Stimulated activated CD4-positive, alpha-beta T cell treated with anti-CD3 and anti-CD28 coated beads, Interleukin-2, amount 100 ng/mL, for 4 hours (primary cell): ENCODE measurements at regions not wholly inside any gene's neighbourhood (a gene's known extent, or its start where the extent isn't known, plus 50 kb on each side); places are given as distances from the start of the nearest gene placed in this dataset.

Source experiments
- DNase-seq: peaks from one replicate; pipeline ENCODE4 v3.0.0-alpha.2; 2020; ENCODE audit warnings: low read depth

GRCh38 chr5:167557359-167557758 lies 734.1 kb upstream of the WWC1 start:
- no peak for DNase-seq

- DNase-seq, result no peak
Observed at GRCh38 chr5:167561796-167562195, 729.6 kb upstream of the WWC1 start.

DNA sequence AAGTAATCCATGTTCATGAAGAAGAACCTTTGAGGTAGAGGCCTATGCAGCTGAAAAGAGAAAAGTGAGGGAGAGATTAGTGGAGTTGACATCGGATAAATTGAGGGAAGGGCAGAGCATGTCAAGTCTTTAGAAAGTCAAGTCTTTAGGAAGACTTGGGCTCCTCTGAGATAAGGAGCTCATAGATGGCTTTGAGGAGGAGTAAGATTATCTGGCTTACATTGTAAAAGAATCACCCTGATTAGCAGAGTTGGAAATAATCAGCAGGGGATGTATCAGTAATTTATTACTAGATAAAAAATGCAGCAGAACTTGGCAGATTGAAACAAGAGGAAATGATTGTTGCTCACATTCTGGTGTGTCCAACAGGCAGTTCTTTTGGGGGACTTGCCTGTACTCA lies 727.2 kb upstream of the WWC1 start:
- no peak for DNase-seq

DNA sequence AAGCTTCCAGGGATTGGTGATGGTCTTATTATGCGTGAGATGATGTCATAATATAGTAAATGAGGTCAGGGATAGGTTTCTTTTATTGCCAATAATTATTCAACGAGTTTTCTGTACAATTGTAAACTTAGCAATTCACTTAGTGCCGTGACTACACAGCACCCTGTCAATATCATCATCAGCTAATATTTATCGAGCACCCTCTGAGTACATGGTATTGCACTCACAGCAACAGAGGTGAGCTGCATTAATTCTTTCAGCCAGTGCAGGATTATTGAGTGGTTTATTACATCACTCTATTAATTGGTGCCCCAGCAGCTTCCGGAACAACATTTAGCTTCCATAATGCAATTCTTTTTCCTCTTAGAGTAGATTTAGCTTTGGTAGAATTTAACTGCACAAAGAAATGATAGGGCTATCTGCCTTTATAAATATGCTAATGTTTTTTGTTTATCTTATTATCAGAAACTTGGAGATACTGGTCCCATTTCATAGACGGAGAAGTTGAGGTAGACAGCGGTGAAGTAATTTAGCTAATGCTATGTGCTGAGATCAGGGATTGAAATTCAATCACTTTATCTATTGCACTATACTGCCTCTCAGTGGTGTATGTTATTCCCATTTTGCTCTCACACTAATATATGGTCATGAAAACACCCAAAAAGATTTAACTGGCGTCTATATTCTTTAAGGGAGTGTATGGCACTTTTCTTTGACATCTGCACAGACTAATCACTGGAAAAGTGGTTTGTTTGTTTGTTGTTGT lies 726.1 kb upstream of the WWC1 start:
- DNase-seq, result no peak

- DNase-seq, result no peak
Observed at GRCh38 chr5:167570431-167570830, 721.0 kb upstream of the WWC1 start.

DNA sequence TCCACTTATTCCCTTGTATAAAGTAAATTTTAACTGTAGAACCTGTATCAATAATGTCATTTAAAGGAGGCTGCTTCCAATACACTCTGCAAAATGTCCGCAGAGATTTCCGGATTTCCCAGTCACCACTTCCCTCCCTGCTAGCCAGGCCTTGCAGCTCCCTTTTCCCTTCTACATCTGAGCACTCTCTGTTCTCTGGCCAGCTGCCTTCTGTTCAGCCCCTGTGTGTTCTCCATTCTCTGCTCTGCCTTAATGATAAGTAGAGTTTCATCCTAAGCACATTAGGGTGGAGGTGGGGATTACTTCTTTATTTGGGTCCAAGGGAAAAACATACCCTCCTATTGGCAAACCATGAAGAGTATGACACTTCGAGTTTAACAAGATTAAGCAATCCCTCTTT lies 719.6 kb upstream of the WWC1 start:
- DNase-seq, result no peak

- no peak for DNase-seq
Observed at GRCh38 chr5:167573370-167574127, 717.9 kb upstream of the WWC1 start.

DNA sequence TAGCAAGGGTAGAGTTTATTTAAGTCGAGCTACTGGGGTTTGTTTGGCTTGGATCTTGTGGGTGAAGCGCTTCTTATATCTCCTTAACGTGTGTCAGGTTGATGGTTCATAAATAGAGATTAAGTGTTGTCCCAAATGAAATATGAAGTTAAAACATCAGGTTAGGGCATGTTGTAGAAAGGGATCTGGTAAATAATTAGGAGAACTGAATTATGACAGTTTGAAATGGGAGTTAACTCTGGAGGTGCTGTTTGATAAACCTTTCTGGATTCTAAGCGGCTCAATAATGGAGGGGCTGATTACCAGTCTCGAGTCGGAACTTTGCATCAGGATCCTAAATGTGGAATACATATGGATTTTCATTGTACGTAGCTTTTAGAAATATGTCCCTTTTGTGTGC lies 717.0 kb upstream of the WWC1 start:
- DNase-seq, result no peak

- no peak for DNase-seq
Observed at GRCh38 chr5:167575330-167575729, 716.1 kb upstream of the WWC1 start.

GRCh38 chr5:167576126-167576525 lies 715.3 kb upstream of the WWC1 start:
- DNase-seq, result no peak

DNA sequence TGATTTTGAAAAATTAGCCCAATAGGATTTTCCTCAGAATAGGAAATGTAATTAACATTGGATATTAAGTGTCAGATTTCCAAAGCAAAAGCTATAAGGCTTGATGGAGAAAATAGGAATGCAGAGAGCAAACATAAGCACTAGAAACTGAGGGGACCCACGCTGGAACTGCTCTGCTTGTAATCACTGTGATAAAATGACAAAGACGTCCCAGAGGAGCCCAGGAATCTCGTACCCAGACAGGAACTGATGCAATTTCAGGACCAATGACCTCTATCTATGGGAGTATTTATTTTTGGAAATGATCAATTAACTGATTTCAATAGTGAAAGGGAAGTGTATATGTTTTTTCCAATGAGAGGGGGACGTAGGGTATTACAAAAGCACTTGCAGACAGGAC lies 714.5 kb upstream of the WWC1 start:
- no peak for DNase-seq

DNA sequence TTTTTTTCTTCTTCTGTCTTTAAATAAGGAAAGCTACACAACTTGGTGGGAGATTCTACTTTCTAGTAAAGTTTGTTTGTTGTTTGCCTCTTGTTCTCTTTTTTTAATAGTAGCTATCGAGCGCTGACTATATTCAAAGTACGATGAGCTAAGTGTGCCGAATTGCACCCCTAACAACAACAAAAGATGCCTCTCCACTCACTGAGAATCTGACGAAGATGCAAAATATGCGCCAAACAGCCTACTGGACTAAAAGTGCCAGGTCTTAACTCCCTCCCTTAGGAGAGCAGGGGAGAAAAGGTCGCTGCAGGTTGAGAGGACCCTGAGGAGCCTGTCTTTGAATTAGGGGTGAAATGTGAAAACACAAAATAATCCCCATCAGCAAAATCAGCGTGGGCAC lies 713.8 kb upstream of the WWC1 start:
- no peak for DNase-seq

DNA sequence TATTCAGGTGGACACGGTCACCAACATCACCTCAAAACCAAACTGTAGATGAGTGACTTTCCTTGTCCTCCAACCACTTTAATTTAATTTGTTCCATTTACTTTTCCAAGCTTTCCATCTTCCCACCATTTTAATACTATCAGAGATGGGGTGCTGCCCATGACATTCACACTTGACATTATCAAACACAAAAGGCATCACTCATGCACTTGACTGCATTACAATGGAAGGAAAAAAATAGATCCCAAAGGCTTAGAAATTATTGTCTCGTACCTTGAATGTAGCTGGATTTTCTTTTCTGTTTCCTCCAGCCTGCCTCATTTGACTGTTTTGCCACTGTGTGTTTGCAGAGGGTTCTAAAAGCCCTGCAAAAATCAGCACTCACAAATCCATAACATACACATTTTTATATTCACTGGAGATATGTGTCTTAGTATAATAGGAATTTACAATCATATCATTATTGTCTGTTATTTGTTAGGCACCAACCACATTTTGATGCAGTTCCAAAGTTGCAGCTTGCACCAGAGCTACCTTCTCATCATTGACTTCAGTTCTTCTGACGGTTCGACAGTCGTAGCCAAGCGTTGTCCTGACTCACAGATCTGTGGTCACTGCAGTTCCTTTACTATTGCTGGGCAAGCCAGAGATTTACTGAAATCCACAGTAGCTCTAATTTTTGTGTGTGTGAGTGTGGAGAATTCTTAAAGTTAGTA lies 712.3 kb upstream of the WWC1 start:
- no peak for DNase-seq

- no peak for DNase-seq
Observed at GRCh38 chr5:167579693-167580055, 711.8 kb upstream of the WWC1 start.

DNA sequence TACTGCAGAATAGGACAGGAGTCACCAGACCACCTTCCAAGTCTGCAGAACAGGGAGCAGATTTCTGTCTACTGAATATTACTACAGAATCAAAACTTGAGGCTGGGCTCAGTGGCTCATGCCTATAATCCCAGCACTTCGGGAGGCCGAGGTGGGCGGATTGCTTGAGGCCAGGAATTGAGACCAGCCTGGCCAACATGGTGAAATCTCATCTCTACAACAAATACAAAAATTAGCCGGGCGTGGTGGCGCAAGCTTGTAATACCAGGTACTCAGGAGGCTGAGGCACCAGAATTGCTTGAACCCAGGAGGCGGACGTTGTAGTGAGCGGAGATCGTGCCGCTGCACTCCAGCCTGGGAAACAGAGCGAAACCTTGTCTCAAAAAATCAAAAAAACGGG lies 710.8 kb upstream of the WWC1 start:
- DNase-seq, result no peak

DNA sequence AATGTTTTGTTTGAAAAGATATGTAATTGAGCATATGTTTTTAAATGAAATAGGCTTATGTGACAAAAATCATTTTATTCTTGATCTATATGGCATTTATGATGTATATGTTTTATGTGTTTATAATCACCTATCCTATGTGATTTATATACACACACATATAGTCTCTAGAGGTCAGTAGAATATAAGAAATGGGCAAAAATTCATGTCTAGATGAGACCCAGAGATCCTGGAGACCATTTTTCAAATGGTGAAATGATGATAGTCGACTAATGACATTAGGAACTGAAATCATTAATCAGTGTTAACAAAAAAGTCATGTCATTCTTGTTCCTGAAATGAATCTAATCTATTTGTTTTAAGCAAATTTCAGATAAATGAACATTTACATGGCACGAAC lies 709.2 kb upstream of the WWC1 start:
- DNase-seq, result no peak

- no peak for DNase-seq
Observed at GRCh38 chr5:167582886-167583285, 708.6 kb upstream of the WWC1 start.

DNA sequence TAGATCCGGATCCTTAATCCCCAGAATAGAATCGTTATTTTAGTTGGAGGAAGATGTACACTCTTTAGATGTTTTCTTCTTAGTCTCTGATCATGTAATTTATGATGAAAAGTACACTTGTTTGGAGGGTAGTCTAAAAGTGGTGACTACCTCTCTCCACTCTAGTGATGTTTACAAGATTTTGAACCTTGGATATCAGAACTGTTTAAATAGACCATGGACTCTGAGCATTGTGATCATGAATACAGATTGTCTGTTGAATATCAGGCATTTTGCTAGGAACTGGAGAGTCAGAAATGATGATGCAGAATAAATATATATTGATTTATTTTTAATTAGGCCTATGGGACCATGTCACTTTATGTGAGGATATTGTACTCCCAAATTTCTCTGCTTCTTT lies 706.3 kb upstream of the WWC1 start:
- DNase-seq, result no peak

- DNase-seq, result no peak
Observed at GRCh38 chr5:167587772-167588437, 703.5 kb upstream of the WWC1 start.

GRCh38 chr5:167592114-167592513 lies 699.3 kb upstream of the WWC1 start:
- no peak for DNase-seq

GRCh38 chr5:167593329-167594060 lies 698.0 kb upstream of the WWC1 start:
- no peak for DNase-seq

DNA sequence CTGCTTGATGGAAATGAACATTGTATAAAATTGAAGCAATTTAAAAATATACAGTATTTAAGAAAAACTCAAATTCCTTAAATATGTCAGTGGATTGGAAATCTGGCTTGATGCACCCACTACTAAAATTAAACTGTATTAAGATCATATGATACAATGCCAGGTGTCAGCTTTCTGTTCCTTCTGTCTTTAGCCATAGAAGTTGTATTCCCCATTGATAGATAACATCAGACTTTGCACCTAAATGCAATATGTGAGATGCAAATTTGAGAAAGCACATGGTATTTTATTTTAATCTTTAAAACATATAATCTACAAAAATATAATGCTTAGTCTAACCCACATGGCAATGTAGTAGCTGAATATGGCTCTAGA lies 697.4 kb upstream of the WWC1 start:
- DNase-seq, result no peak
